ENCODE measurements at regions not wholly inside any gene's neighbourhood (a gene's known extent, or its start where the extent isn't known, plus 50 kb on each side); places are given as distances from the start of the nearest gene placed in this dataset.

GRCh38 chr7:51647486-51647885, 330.9 kb upstream of the COBL start:
- TF ChIP-seq POLR2AphosphoS5 (IDR thresholded peaks at IDR 0.05; ENCODE audit: low read depth, low read length): no peak
- no peak for TF ChIP-seq SP4 (IDR thresholded peaks at IDR 0.05; ENCODE audit: low read length)
- no peak for TF ChIP-seq KDM1A (IDR thresholded peaks at IDR 0.05; ENCODE audit: borderline replicate concordance, low read length)
- no peak for TF ChIP-seq SUZ12 (IDR thresholded peaks at IDR 0.05; ENCODE audit: low read length)
- no peak for TF ChIP-seq CTCF (IDR thresholded peaks at IDR 0.05; ENCODE audit: control extremely low read depth in 1 of 3, insufficient read depth in 1 of 3, low read depth in 1 of 3, low read length in 3 of 3)
- TF ChIP-seq RNF2 (IDR thresholded peaks at IDR 0.05; ENCODE audit: borderline replicate concordance, low read depth, low read length, missing control alignments, poor library complexity, severe bottlenecking): no peak
- no peak for TF ChIP-seq SIN3A (conservative IDR thresholded peaks at IDR 0.05 in 1 of 2, IDR thresholded peaks at IDR 0.05 in 1 of 2; ENCODE audit: low read depth in 1 of 2, low read length in 2 of 2)
- no peak for TF ChIP-seq FOSL1 (IDR thresholded peaks at IDR 0.05; ENCODE audit: insufficient read depth, low read depth, low read length)
- TF ChIP-seq POLR2A (IDR thresholded peaks at IDR 0.05; ENCODE audit: control extremely low read depth in 1 of 2, low read depth in 2 of 2, low read length in 2 of 2): no peak
- no peak for TF ChIP-seq JUND (IDR thresholded peaks at IDR 0.05; ENCODE audit: low read length)
- TF ChIP-seq TAF7 (optimal IDR thresholded peaks at IDR 0.05; ENCODE audit: borderline replicate concordance, low read depth, low read length): no peak
- no peak for TF ChIP-seq EGR1 (IDR thresholded peaks at IDR 0.05; ENCODE audit: borderline replicate concordance, low read depth, low read length)
- TF ChIP-seq MAX (IDR thresholded peaks at IDR 0.05): no peak
- TF ChIP-seq EZH2 (IDR thresholded peaks at IDR 0.05; ENCODE audit: low read depth, low read length, severe bottlenecking): no peak

Data from H1 (cell line).